ENCODE measurements at regions not wholly inside any gene's neighbourhood (a gene's known extent, or its start where the extent isn't known, plus 50 kb on each side); places are given as distances from the start of the nearest gene placed in this dataset.
"Not testable (repeated sequence)": the region's sequence is repeated elsewhere in the genome, so short reads cannot be mapped to it uniquely, and the experiment has no call there.

GRCh38 chr18:78816916-78817315, 162.7 kb upstream of the SALL3 start:
- no peak for DNase-seq (ENCODE audit: low read depth)

GRCh38 chr18:78818495-78818894, 161.1 kb upstream of the SALL3 start:
- DNase-seq (ENCODE audit: low read depth): no peak

GRCh38 chr18:78818961-78819360, 160.7 kb upstream of the SALL3 start:
- DNase-seq (ENCODE audit: low read depth): no peak

GRCh38 chr18:78820161-78820834, 159.3 kb upstream of the SALL3 start:
- DNase-seq (ENCODE audit: low read depth): no peak

GRCh38 chr18:78821396-78821795, 158.2 kb upstream of the SALL3 start:
- DNase-seq (ENCODE audit: low read depth): no peak

GRCh38 chr18:78822171-78822948, 157.3 kb upstream of the SALL3 start:
- DNase-seq (ENCODE audit: low read depth): no peak

GRCh38 chr18:78822949-78823285, 156.7 kb upstream of the SALL3 start:
- DNase-seq (ENCODE audit: low read depth): no peak

GRCh38 chr18:78825168-78825567, 154.4 kb upstream of the SALL3 start:
- no peak for DNase-seq (ENCODE audit: low read depth)

GRCh38 chr18:78826631-78827030, 153.0 kb upstream of the SALL3 start:
- DNase-seq (ENCODE audit: low read depth): no peak

GRCh38 chr18:78827141-78827540, 152.5 kb upstream of the SALL3 start:
- no peak for DNase-seq (ENCODE audit: low read depth)

- DNase-seq (ENCODE audit: low read depth): no peak
These were observed 151.5 kb upstream of the SALL3 start for GRCh38 chr18:78828131-78828530.

- not testable (repeated sequence) for DNase-seq (ENCODE audit: low read depth)
These were observed 150.6 kb upstream of the SALL3 start for GRCh38 chr18:78829026-78829425.

- DNase-seq (ENCODE audit: low read depth): no peak
These were observed 149.5 kb upstream of the SALL3 start for GRCh38 chr18:78830161-78830560.

GRCh38 chr18:78830826-78831225, 148.8 kb upstream of the SALL3 start:
- DNase-seq (ENCODE audit: low read depth): no peak

- no peak for DNase-seq (ENCODE audit: low read depth)
These were observed 148.0 kb upstream of the SALL3 start for GRCh38 chr18:78831603-78832002.

GRCh38 chr18:78833833-78834232, 145.8 kb upstream of the SALL3 start:
- no peak for DNase-seq (ENCODE audit: low read depth)

GRCh38 chr18:78836838-78837237, 142.8 kb upstream of the SALL3 start:
- DNase-seq (ENCODE audit: low read depth): no peak

GRCh38 chr18:78837754-78838153, 141.9 kb upstream of the SALL3 start:
- DNase-seq (ENCODE audit: low read depth): no peak

GRCh38 chr18:78838183-78838582, 141.4 kb upstream of the SALL3 start:
- no peak for DNase-seq (ENCODE audit: low read depth)

- no peak for DNase-seq (ENCODE audit: low read depth)
These were observed 130.6 kb upstream of the SALL3 start for GRCh38 chr18:78849046-78849445.

GRCh38 chr18:78849458-78849857, 130.2 kb upstream of the SALL3 start:
- DNase-seq (ENCODE audit: low read depth): no peak

GRCh38 chr18:78853341-78853740, 126.3 kb upstream of the SALL3 start:
- DNase-seq (ENCODE audit: low read depth): no peak

- no peak for DNase-seq (ENCODE audit: low read depth)
These were observed 124.4 kb upstream of the SALL3 start for GRCh38 chr18:78855188-78855587.
